Caco-2 (cell line): ENCODE measurements at regions not wholly inside any gene's neighbourhood (a gene's known extent, or its start where the extent isn't known, plus 50 kb on each side); places are given as distances from the start of the nearest gene placed in this dataset.

Source experiments
- BruUV-seq: library from RNA; stranded (reverse); fragments of 400-500 nt; replicated peaks from 2 replicates; lab custom pipeline; 2021; lab: Mats Ljungman, UMichigan
- CTCF ChIA-PET: fragments of 300-600 bp; sonication (Branson Sonifier 250); formaldehyde crosslinking; loops from one replicate; lab custom pipeline; 2022; ENCODE audit warnings: antibody characterized with exemption; lab: Charles Lee
- POLR2A ChIA-PET: fragments of 300-600 bp; sonication (Branson Sonifier 250); formaldehyde crosslinking; loops from one replicate; lab custom pipeline; 2022; ENCODE audit warnings: antibody characterized with exemption; lab: Charles Lee
- DNase-seq, 2 experiments: peaks; one replicate each; pipeline versions ENCODE4 v3.0.0 to v3.0.0-alpha.2; 2020 to 2022
- H3K27me3 ChIP-seq: replicated peaks from 2 replicates; pipeline ENCODE4 v1.6.0; 2011; ENCODE audit warnings: low read length; ENCODE audit not compliant: control insufficient read depth, insufficient read depth
- H3K36me3 ChIP-seq: 2 replicates; pipeline ENCODE4 v1.5.1; 2011; ENCODE audit warnings: low read length; ENCODE audit not compliant: control insufficient read depth, insufficient read depth
- H3K4me1 ChIP-seq: fragments of 250-450 bp; sonication (Bioruptor Pico); 2 replicates; pipeline ENCODE4 v1.5.1; 2020; ENCODE audit warnings: mild to moderate bottlenecking
- H3K4me3 ChIP-seq: 2 replicates; pipeline ENCODE4 v1.5.1; 2011; ENCODE audit warnings: low read depth, mild to moderate bottlenecking, control low read depth, low read length
- H3K9me3 ChIP-seq: fragments of 250-450 bp; sonication (Bioruptor Pico); 2 replicates; pipeline ENCODE4 v1.5.1; 2020; ENCODE audit warnings: mild to moderate bottlenecking, moderate library complexity
- H3K27ac Mint-ChIP-seq: one replicate; pipeline ENCODE4 v1.8.0; 2022; ENCODE audit warnings: mixed read lengths; ENCODE audit not compliant: unreplicated experiment
- H3K27me3 Mint-ChIP-seq: one replicate; pipeline ENCODE4 v1.8.0; 2022; ENCODE audit warnings: mixed read lengths; ENCODE audit not compliant: insufficient read depth, unreplicated experiment
- H3K36me3 Mint-ChIP-seq: one replicate; pipeline ENCODE4 v1.8.0; 2022; ENCODE audit warnings: mild to moderate bottlenecking, mixed read lengths; ENCODE audit not compliant: insufficient read depth, unreplicated experiment
- H3K4me1 Mint-ChIP-seq: one replicate; pipeline ENCODE4 v1.8.0; 2022; ENCODE audit warnings: low read depth, mixed read lengths; ENCODE audit not compliant: unreplicated experiment
- H3K4me3 Mint-ChIP-seq: one replicate; pipeline ENCODE4 v1.8.0; 2022; ENCODE audit warnings: mild to moderate bottlenecking, moderate library complexity, mixed read lengths; ENCODE audit not compliant: unreplicated experiment
- H3K9me3 Mint-ChIP-seq: one replicate; pipeline ENCODE4 v1.8.0; 2022; ENCODE audit warnings: mixed read lengths; ENCODE audit not compliant: unreplicated experiment
- CTCF ChIP-seq, 2 experiments: fragments of 200-600 bp in 1 of 2; IDR thresholded peaks; 1 replicate in 1 of 2; 2 replicates in 1 of 2; pipeline versions ENCODE4 v1.5.1 to v1.8.0; 2011 to 2022; ENCODE audit warnings: antibody characterized with exemption in 1 of 2, control low read depth in 1 of 2, inconsistent platforms in 1 of 2, low read depth in 1 of 2, low read length in 1 of 2, mild to moderate bottlenecking in 1 of 2, moderate library complexity in 1 of 2; ENCODE audit not compliant: insufficient read depth in 1 of 2, severe bottlenecking in 1 of 2, unreplicated experiment in 1 of 2
- intact Hi-C: fragments of 100-400 bp; cut with micrococcal nuclease; formaldehyde crosslinking; loops from one replicate; pipeline ENCODE4 v1.10.0; 2022; ENCODE audit not compliant: unreplicated experiment

GRCh38 chr18:77948567-77948966 lies 698.9 kb downstream of the GALR1 start:
- no TSS peak for BruUV-seq
- Histone ChIP-seq H3K36me3 (no peaks in the 10 kb centered on the region), H3K27me3 (no peaks in the 10 kb centered on the region), H3K4me1 (no peaks in the 10 kb centered on the region), H3K4me3 (no peak overlapping the region), H3K9me3 (no peaks in the 10 kb centered on the region)
- Mint-ChIP-seq H3K4me1 (no peaks in the 10 kb centered on the region), H3K27me3 (peaks cover 7% of the 10 kb centered on the region), H3K27ac (no peak overlapping the region), H3K9me3 (no peaks in the 10 kb centered on the region), H3K36me3 (no peaks in the 10 kb centered on the region), H3K4me3 (no peak overlapping the region)
- POLR2A ChIA-PET = no interaction called here
- intact Hi-C loops = no loop called here
- no peak for DNase-seq
- CTCF ChIA-PET = no interaction called here
- TF ChIP-seq CTCF (IDR thresholded peaks at IDR 0.05; ENCODE audit: insufficient read depth in 1 of 2, low read depth in 1 of 2, low read length in 1 of 2, severe bottlenecking in 1 of 2, unreplicated experiment in 1 of 2) = no peak

- Mint-ChIP-seq H3K27me3 (peaks cover 7% of the 10 kb centered on the region), H3K36me3 (no peaks in the 10 kb centered on the region), H3K9me3 (no peaks in the 10 kb centered on the region), H3K4me1 (no peaks in the 10 kb centered on the region), H3K27ac (no peak overlapping the region), H3K4me3 (no peak overlapping the region)
- Histone ChIP-seq H3K27me3 (no peaks in the 10 kb centered on the region), H3K4me3 (no peak overlapping the region), H3K9me3 (no peaks in the 10 kb centered on the region), H3K4me1 (no peaks in the 10 kb centered on the region), H3K36me3 (no peaks in the 10 kb centered on the region)
- no TSS peak for BruUV-seq
- no peak for DNase-seq
- ChIA-PET POLR2A (no interaction called here), CTCF (no interaction called here)
- intact Hi-C loops = no loop called here
- TF ChIP-seq CTCF (IDR thresholded peaks at IDR 0.05; ENCODE audit: insufficient read depth in 1 of 2, low read depth in 1 of 2, low read length in 1 of 2, severe bottlenecking in 1 of 2, unreplicated experiment in 1 of 2) = no peak
These were observed 699.8 kb downstream of the GALR1 start for GRCh38 chr18:77949355-77949973.

- Histone ChIP-seq H3K4me3 (no peak overlapping the region), H3K36me3 (no peaks in the 10 kb centered on the region), H3K4me1 (no peaks in the 10 kb centered on the region), H3K9me3 (no peaks in the 10 kb centered on the region), H3K27me3 (no peaks in the 10 kb centered on the region)
- no peaks in the 10 kb centered on the region for H3K27me3 Mint-ChIP-seq
- H3K27ac Mint-ChIP-seq = no peak overlapping the region
- H3K36me3 Mint-ChIP-seq = no peaks in the 10 kb centered on the region
- CTCF ChIA-PET = no interaction called here
- no peak overlapping the region for H3K4me3 Mint-ChIP-seq
- no peak for TF ChIP-seq CTCF (IDR thresholded peaks at IDR 0.05; ENCODE audit: insufficient read depth in 1 of 2, low read depth in 1 of 2, low read length in 1 of 2, severe bottlenecking in 1 of 2, unreplicated experiment in 1 of 2)
- intact Hi-C loops = no loop called here
- H3K4me1 Mint-ChIP-seq = no peaks in the 10 kb centered on the region
- no peak for DNase-seq
- H3K9me3 Mint-ChIP-seq = no peaks in the 10 kb centered on the region
- no TSS peak for BruUV-seq
- POLR2A ChIA-PET = no interaction called here
These were observed 709.6 kb downstream of the GALR1 start for GRCh38 chr18:77959248-77959647.
